ENCODE measurements at regions not wholly inside any gene's neighbourhood (a gene's known extent, or its start where the extent isn't known, plus 50 kb on each side); places are given as distances from the start of the nearest gene placed in this dataset.

- H3K4me1 Mint-ChIP-seq, result peaks cover 4% of the 10 kb centered on the region
- intact Hi-C loops (cut with micrococcal nuclease), result loop anchor here (1.0 to 10.0 kb wide), 8 partner anchors 36 to 1283 kb away; partner anchors contain the start of genes DIRAS2 and NFIL3
- TF ChIP-seq CTCF (IDR thresholded peaks at IDR 0.05), result peak; percentile 52
- peak; percentile 42 for ATAC-seq (ENCODE audit: low read depth)
- no peak overlapping the region for H3K27ac Mint-ChIP-seq
- ChIA-PET POLR2A (no interaction called here), CTCF (interaction anchor here (0.6 to 3.5 kb wide), 13 partner anchors 20 to 1110 kb away, joined by 3 to 16 read pairs (median 5); no protein-coding TSS in a partner anchor)
- peaks cover 17% of the 10 kb centered on the region for H3K27me3 Mint-ChIP-seq
- H3K4me3 Mint-ChIP-seq, result no peak overlapping the region
- no peaks in the 10 kb centered on the region for H3K9me3 Mint-ChIP-seq
- DNase-seq, result no peak
- no peaks in the 10 kb centered on the region for H3K36me3 Mint-ChIP-seq (ENCODE audit: low read depth)
These were observed 500.9 kb downstream of the DIRAS2 start for GRCh38 chr9:90141723-90142122.

- Mint-ChIP-seq H3K9me3 (no peaks in the 10 kb centered on the region), H3K27ac (no peak overlapping the region), H3K4me3 (no peak overlapping the region), H3K4me1 (peaks cover 4% of the 10 kb centered on the region), H3K27me3 (peaks cover 19% of the 10 kb centered on the region), H3K36me3 (ENCODE audit: low read depth) (no peaks in the 10 kb centered on the region)
- no peak for DNase-seq
- ATAC-seq (ENCODE audit: low read depth), result no peak
- intact Hi-C loops (cut with micrococcal nuclease), result loop anchor here (1.0 to 10.0 kb wide), 7 partner anchors 35 to 1282 kb away; partner anchors contain the start of genes DIRAS2 and NFIL3
- CTCF ChIA-PET, result interaction anchor here (0.8 to 3.5 kb wide), 11 partner anchors 19 to 747 kb away, joined by 3 to 16 read pairs (median 5); no protein-coding TSS in a partner anchor
- peak; percentile 45 for TF ChIP-seq CTCF (IDR thresholded peaks at IDR 0.05)
- POLR2A ChIA-PET, result interaction anchor here (0.7 kb wide), 1 partner anchor 1635 kb away, joined by 5 read pairs; no protein-coding TSS in a partner anchor
These were observed 500.0 kb downstream of the DIRAS2 start for GRCh38 chr9:90142580-90142979.

GRCh38 chr9:90147426-90147825 lies 495.2 kb downstream of the DIRAS2 start:
- no peak for TF ChIP-seq CTCF (IDR thresholded peaks at IDR 0.05)
- Mint-ChIP-seq H3K4me3 (no peak overlapping the region), H3K4me1 (peaks cover 3% of the 10 kb centered on the region), H3K27me3 (peaks cover 8% of the 10 kb centered on the region), H3K9me3 (peaks cover 4% of the 10 kb centered on the region), H3K36me3 (ENCODE audit: low read depth) (no peaks in the 10 kb centered on the region), H3K27ac (peak overlapping the region; percentile 8)
- CTCF ChIA-PET, result no interaction called here
- no peak for DNase-seq
- intact Hi-C loops (cut with micrococcal nuclease), result loop anchor here (10.0 kb wide), 1 partner anchor 1277 kb away; the partner anchor contains the start of gene NFIL3
- no peak for ATAC-seq (ENCODE audit: low read depth)
- POLR2A ChIA-PET, result no interaction called here

- H3K27ac Mint-ChIP-seq, result no peak overlapping the region
- ATAC-seq (ENCODE audit: low read depth), result no peak
- H3K4me1 Mint-ChIP-seq, result no peaks in the 10 kb centered on the region
- intact Hi-C loops (cut with micrococcal nuclease), result no loop called here
- TF ChIP-seq CTCF (IDR thresholded peaks at IDR 0.05), result no peak
- ChIA-PET POLR2A (no interaction called here), CTCF (no interaction called here)
- H3K36me3 Mint-ChIP-seq (ENCODE audit: low read depth), result no peaks in the 10 kb centered on the region
- H3K4me3 Mint-ChIP-seq, result no peak overlapping the region
- H3K27me3 Mint-ChIP-seq, result no peaks in the 10 kb centered on the region
- H3K9me3 Mint-ChIP-seq, result no peaks in the 10 kb centered on the region
- DNase-seq, result no peak
These were observed 486.3 kb downstream of the DIRAS2 start for GRCh38 chr9:90156318-90156717.

- intact Hi-C loops (cut with micrococcal nuclease), result no loop called here
- Mint-ChIP-seq H3K4me1 (peaks cover 2% of the 10 kb centered on the region), H3K4me3 (no peak overlapping the region), H3K9me3 (no peaks in the 10 kb centered on the region), H3K27me3 (no peaks in the 10 kb centered on the region), H3K27ac (no peak overlapping the region), H3K36me3 (ENCODE audit: low read depth) (no peaks in the 10 kb centered on the region)
- ATAC-seq (ENCODE audit: low read depth), result no peak
- TF ChIP-seq CTCF (IDR thresholded peaks at IDR 0.05), result no peak
- ChIA-PET CTCF (interaction anchor here (1.7 kb wide), 1 partner anchor 19 kb away, joined by 8 read pairs; no protein-coding TSS in a partner anchor), POLR2A (no interaction called here)
- DNase-seq, result no peak
These were observed 480.3 kb downstream of the DIRAS2 start for GRCh38 chr9:90162326-90162725.

Measured in activated B cell treated with CpG ODN at 0.5 μM for 24 hours (primary cell).